WTC11 (cell line): ENCODE measurements at regions not wholly inside any gene's neighbourhood (a gene's known extent, or its start where the extent isn't known, plus 50 kb on each side); places are given as distances from the start of the nearest gene placed in this dataset.

Experiments used
- ATAC-seq: fragments of 200-7000 bp; cut with Tn5 transposase; 2 replicates; pipeline ENCODE4 v1.10.0; 2021; ENCODE audit warnings: mild to moderate bottlenecking, moderate library complexity
- CTCF ChIA-PET: fragments of 300-600 bp; sonication (Branson Sonifier 250); formaldehyde crosslinking; loops from one replicate; lab custom pipeline; 2021; ENCODE audit warnings: antibody characterized with exemption; lab: Charles Lee
- POLR2A ChIA-PET: fragments of 350-600 bp; sonication (Branson Sonifier 250); formaldehyde crosslinking; loops from one replicate; lab custom pipeline; 2021; ENCODE audit warnings: antibody characterized with exemption; lab: Charles Lee
- DNase-seq: peaks from one replicate; pipeline ENCODE4 v3.0.0; 2021; ENCODE audit warnings: low spot score
- H3K27ac Mint-ChIP-seq: 2 replicates; pipeline ENCODE4 v1.8.0; 2021; ENCODE audit warnings: mixed read lengths
- H3K27me3 Mint-ChIP-seq: 2 replicates; pipeline ENCODE4 v1.8.0; 2021; ENCODE audit warnings: low read depth, mild to moderate bottlenecking, moderate library complexity, mixed read lengths
- H3K36me3 Mint-ChIP-seq: 2 replicates; pipeline ENCODE4 v1.8.0; 2021; ENCODE audit warnings: mixed read lengths
- H3K4me1 Mint-ChIP-seq: 2 replicates; pipeline ENCODE4 v1.8.0; 2022; ENCODE audit warnings: mixed read lengths
- H3K4me3 Mint-ChIP-seq: 2 replicates; pipeline ENCODE4 v1.8.0; 2021; ENCODE audit warnings: mild to moderate bottlenecking, moderate library complexity, mixed read lengths
- H3K9me3 Mint-ChIP-seq: 2 replicates; pipeline ENCODE4 v1.8.0; 2021; ENCODE audit warnings: mixed read lengths
- ARID4B ChIP-seq: sonication (generic); formaldehyde crosslinking; IDR thresholded peaks from 2 replicates; pipeline ENCODE4 v1.8.0; 2023; ENCODE audit warnings: missing genetic modification reagents, mild to moderate bottlenecking, borderline replicate concordance
- ATF3 ChIP-seq: sonication (generic); formaldehyde crosslinking; conservative IDR thresholded peaks from 2 replicates; pipeline ENCODE4 v1.8.1; 2022; ENCODE audit warnings: mild to moderate bottlenecking, missing genetic modification reagents
- FOXK1 ChIP-seq: sonication (generic); formaldehyde crosslinking; IDR thresholded peaks from 2 replicates; pipeline ENCODE4 v1.8.0; 2022; ENCODE audit warnings: mild to moderate bottlenecking, moderate library complexity, missing genetic modification reagents
- GRHL2 ChIP-seq: fragments of 250-450 bp; sonication (Bioruptor Pico); IDR thresholded peaks from 2 replicates; pipeline ENCODE4 v1.8.0; 2022; ENCODE audit warnings: mild to moderate bottlenecking, moderate library complexity; ENCODE audit not compliant: insufficient replicate concordance, severe bottlenecking
- GTF2I ChIP-seq: fragments of 250-450 bp; sonication (Bioruptor Pico); conservative IDR thresholded peaks from 2 replicates; pipeline ENCODE4 v1.4.0; 2021; ENCODE audit warnings: mild to moderate bottlenecking
- IRF1 ChIP-seq: sonication (generic); formaldehyde crosslinking; IDR thresholded peaks from 2 replicates; pipeline ENCODE4 v1.8.0; 2023; ENCODE audit warnings: missing genetic modification reagents
- JUN ChIP-seq: sonication (generic); formaldehyde crosslinking; IDR thresholded peaks from 2 replicates; pipeline ENCODE4 v1.8.0; 2023; ENCODE audit warnings: mild to moderate bottlenecking, missing genetic modification reagents
- STAT6 ChIP-seq: sonication (generic); formaldehyde crosslinking; conservative IDR thresholded peaks from 2 replicates; pipeline ENCODE4 v1.8.1; 2023; ENCODE audit warnings: mild to moderate bottlenecking, low read depth, missing genetic modification reagents, moderate library complexity
- TEAD1 ChIP-seq: sonication (generic); formaldehyde crosslinking; IDR thresholded peaks from 2 replicates; pipeline ENCODE4 v1.8.0; 2022; ENCODE audit warnings: mild to moderate bottlenecking, missing genetic modification reagents
- ZNF425 ChIP-seq: fragments of 250-450 bp; sonication (Bioruptor Pico); conservative IDR thresholded peaks from 2 replicates; pipeline ENCODE4 v1.9.0; 2021; ENCODE audit warnings: mild to moderate bottlenecking
- ZNF512 ChIP-seq: sonication (generic); formaldehyde crosslinking; IDR thresholded peaks from 2 replicates; pipeline ENCODE4 v1.8.1; 2022; ENCODE audit warnings: missing genetic modification reagents, borderline replicate concordance
- ZNF671 ChIP-seq: fragments of 250-450 bp; sonication (Bioruptor Pico); IDR thresholded peaks from 2 replicates; pipeline ENCODE4 v1.8.0; 2021; ENCODE audit warnings: mild to moderate bottlenecking
- ZSCAN18 ChIP-seq: fragments of 250-450 bp; sonication (Bioruptor Pico); IDR thresholded peaks from 2 replicates; pipeline ENCODE4 v2.1.2; 2022; ENCODE audit warnings: mild to moderate bottlenecking, moderate library complexity

GRCh38 chr18:75904416-75904815 lies 476.9 kb upstream of the SMIM21 start:
- TF ChIP-seq IRF1 (CRISPR knock-in tag) (no peak), ZSCAN18 (CRISPR knock-in tag) (no peak), ZNF512 (CRISPR knock-in tag) (no peak), JUN (CRISPR knock-in tag) (no peak), GRHL2 (no peak), ARID4B (CRISPR knock-in tag) (no peak), ZNF671 (no peak), ATF3 (CRISPR knock-in tag) (no peak), FOXK1 (CRISPR knock-in tag) (no peak), ZNF425 (CRISPR knock-in tag) (no peak), TEAD1 (CRISPR knock-in tag) (no peak), GTF2I (CRISPR knock-in tag) (no peak), STAT6 (CRISPR knock-in tag) (no peak)
- no peaks in the 10 kb centered on the region for H3K27me3 Mint-ChIP-seq
- H3K9me3 Mint-ChIP-seq = no peaks in the 10 kb centered on the region
- H3K36me3 Mint-ChIP-seq = no peaks in the 10 kb centered on the region
- POLR2A ChIA-PET = no interaction called here
- no peak for ATAC-seq
- no peak overlapping the region for H3K27ac Mint-ChIP-seq
- no peak overlapping the region for H3K4me3 Mint-ChIP-seq
- CTCF ChIA-PET = no interaction called here
- no peaks in the 10 kb centered on the region for H3K4me1 Mint-ChIP-seq
- DNase-seq = no peak
